T-helper 2 cell treated with Interferon-gamma antibody and Interleukin-4, amounts not matched to agents 5 μg/mL and 100 μg/mL, for 36 hours (primary cell): ENCODE measurements at regions not wholly inside any gene's neighbourhood (a gene's known extent, or its start where the extent isn't known, plus 50 kb on each side); places are given as distances from the start of the nearest gene placed in this dataset.

Source experiments
- DNase-seq: peaks from one replicate; pipeline ENCODE4 v3.0.0; 2021; ENCODE audit warnings: low spot score
- H3K27ac Mint-ChIP-seq: one replicate; pipeline ENCODE4 v1.8.0; 2021; ENCODE audit warnings: mild to moderate bottlenecking, mixed read lengths
- H3K27me3 Mint-ChIP-seq: one replicate; pipeline ENCODE4 v1.8.0; 2021; ENCODE audit warnings: low read depth, mixed read lengths
- H3K36me3 Mint-ChIP-seq: one replicate; pipeline ENCODE4 v1.8.0; 2021; ENCODE audit warnings: low read depth, mixed read lengths
- H3K4me1 Mint-ChIP-seq: one replicate; pipeline ENCODE4 v1.8.0; 2021; ENCODE audit warnings: low read depth, mixed read lengths
- H3K4me3 Mint-ChIP-seq: one replicate; pipeline ENCODE4 v1.8.0; 2022; ENCODE audit warnings: mild to moderate bottlenecking, moderate library complexity, mixed read lengths
- H3K9me3 Mint-ChIP-seq: one replicate; pipeline ENCODE4 v1.8.0; 2021; ENCODE audit warnings: mixed read lengths

DNA sequence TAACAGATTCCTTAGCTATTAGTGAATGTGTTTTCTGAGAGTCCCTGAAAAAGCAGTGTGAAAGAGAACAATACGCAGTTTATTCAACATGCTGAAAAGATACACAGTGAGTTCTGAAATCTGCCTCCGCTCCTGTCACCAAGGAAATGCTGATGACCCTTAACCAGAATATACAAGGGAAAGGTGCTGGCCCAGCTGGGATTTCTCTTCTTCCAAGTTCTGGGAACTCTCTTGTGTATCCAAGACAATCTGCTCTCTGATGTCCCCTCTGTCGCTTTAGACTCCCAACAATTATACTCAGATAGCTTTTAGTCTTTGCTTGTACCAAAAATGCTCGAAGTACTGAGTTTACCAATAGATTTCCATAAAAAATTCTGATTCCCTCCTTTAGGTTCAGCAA, 214.9 kb downstream of the TMEM167A start:
- no peak for DNase-seq
- H3K27ac Mint-ChIP-seq = no peak overlapping the region
- no peaks in the 10 kb centered on the region for H3K4me1 Mint-ChIP-seq
- no peak overlapping the region for H3K4me3 Mint-ChIP-seq
- no peaks in the 10 kb centered on the region for H3K9me3 Mint-ChIP-seq
- no peaks in the 10 kb centered on the region for H3K36me3 Mint-ChIP-seq
- peaks cover 2% of the 10 kb centered on the region for H3K27me3 Mint-ChIP-seq

DNA sequence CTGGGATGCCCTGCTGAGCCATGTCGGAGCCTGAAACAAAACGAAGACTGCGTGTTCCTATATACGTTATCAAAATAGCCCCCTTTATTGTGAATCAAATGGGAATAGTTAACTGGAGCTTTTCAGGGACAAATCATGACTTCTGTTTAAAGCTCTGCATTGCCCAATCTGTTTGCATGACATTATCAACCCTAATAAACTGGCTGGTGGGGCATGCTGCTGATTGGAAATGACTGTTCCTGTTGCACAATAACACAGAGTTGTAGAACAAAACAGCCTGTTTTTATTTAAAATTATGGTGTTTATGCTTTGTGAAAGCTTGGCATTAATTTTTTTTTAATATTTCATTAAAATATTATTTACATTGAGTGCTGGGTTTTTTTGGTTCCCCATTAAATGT, 215.5 kb downstream of the TMEM167A start:
- Mint-ChIP-seq H3K9me3 (no peaks in the 10 kb centered on the region), H3K36me3 (no peaks in the 10 kb centered on the region), H3K4me1 (no peaks in the 10 kb centered on the region)

DNA sequence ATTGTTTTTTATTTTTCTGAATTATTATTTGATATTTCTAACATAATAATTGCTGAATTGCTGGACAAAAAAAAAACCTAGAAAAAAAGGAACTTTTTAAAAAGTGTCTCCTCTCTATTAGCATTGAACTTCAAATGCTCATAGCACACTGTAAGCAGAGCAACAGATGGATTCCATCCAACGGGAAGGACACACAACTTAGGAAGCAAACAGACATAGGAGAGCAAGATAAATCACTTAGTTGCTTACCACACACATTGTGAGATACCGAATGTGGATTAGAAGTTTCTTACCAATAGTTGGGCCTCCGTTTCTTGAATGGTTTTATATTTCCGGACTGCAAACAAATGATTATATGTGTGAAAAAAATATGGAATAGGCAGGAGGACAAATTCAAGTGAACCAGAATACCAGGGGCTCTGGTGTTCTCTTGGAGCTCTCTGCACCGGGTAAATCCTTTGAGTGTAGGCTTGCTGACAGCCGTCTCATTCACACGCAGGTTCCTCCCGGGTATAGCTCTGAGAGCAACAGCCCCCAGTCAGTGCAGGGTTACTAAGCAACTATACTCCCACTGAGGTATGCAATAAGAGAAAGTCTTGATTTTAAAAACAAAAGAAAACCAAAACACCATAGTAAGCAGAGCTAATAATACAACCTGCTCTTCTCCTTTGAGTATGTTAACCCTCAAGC, 217.6 kb downstream of the TMEM167A start:
- no peaks in the 10 kb centered on the region for H3K9me3 Mint-ChIP-seq
- H3K27ac Mint-ChIP-seq = no peak overlapping the region
- no peaks in the 10 kb centered on the region for H3K4me1 Mint-ChIP-seq
- no peak for DNase-seq
- H3K4me3 Mint-ChIP-seq = no peak overlapping the region
- H3K36me3 Mint-ChIP-seq = no peaks in the 10 kb centered on the region
- no peaks in the 10 kb centered on the region for H3K27me3 Mint-ChIP-seq

More for the DNA sequence above, 215.5 kb downstream of the TMEM167A start:
- DNase-seq = no peak
- no peak overlapping the region for H3K27ac Mint-ChIP-seq
- H3K27me3 Mint-ChIP-seq = peaks cover 2% of the 10 kb centered on the region
- no peak overlapping the region for H3K4me3 Mint-ChIP-seq

DNA sequence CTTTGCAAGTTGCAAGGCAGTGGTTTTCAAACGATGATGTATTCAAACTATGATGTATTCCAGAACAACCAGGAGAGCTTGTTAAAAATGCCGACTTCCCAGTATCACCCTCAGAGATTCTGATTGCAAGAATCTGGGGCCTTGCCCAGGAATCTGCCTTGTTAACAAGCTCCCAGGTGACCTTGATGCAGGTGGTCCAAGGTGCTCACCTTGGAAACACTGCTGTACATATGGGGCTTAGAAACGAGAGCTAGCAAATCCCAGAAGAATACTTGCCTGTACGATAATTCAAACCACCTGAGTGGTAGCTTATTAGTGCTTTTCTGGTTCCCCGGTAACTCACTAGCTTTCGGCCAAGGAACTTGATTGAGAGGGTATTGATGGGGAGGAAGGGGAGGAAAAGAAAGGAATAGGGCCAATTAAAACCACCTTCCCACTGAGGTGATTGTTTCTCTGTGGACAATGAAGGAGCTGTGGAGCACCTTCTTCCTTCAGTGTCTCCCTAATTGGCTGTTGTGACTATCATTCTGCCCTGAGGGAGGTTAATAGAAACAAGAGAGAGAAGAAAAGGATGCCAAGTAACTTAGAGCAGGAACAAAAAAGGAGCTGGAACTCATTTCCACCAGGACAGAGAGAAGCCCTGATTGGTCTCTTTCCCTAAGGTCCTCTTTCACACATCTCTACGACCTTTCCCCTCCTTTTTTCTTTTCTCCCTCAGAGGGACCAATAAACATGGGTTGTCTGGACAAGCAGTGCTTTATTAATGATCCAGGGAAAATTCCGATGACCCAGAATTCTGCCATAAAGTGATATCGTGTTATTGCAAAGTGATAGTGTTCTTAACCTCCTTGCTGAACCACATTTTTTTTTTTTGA, 218.8 kb downstream of the TMEM167A start:
- H3K27me3 Mint-ChIP-seq = no peaks in the 10 kb centered on the region
- no peak overlapping the region for H3K4me3 Mint-ChIP-seq
- no peak for DNase-seq
- no peaks in the 10 kb centered on the region for H3K9me3 Mint-ChIP-seq
- H3K27ac Mint-ChIP-seq = no peak overlapping the region
- H3K4me1 Mint-ChIP-seq = no peaks in the 10 kb centered on the region
- H3K36me3 Mint-ChIP-seq = no peaks in the 10 kb centered on the region

DNA sequence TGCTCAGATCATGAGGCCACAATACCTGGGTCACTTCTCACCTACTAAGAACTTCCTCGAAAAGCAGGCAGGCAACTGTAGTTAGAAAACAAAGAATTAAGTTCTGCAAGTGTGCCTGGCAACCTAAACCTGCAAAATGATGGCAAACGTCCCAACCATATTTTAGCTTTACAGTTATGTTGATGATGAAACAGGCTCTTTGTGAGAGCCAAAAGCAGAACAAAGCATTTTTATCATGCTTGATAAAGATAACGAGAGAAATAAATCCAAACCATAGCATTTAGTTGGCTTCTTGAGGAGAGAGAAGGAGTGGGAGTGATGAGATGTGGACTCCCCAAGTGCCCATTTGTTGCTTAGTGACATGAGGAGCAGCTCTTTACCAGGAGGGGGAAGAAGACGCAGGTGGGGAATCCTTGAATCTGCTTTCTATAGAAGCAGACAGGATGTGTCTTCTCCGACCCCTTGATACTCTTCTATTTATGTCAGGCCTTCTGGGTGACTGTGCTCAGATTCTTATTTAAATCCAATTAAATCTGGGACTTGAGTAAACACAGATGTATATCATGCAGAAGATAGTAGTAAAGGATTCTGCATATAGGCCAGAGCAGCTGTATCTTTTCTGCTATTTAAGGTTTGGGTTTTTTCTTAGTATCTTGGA, 221.2 kb downstream of the TMEM167A start:
- no peaks in the 10 kb centered on the region for H3K36me3 Mint-ChIP-seq
- no peak for DNase-seq
- H3K4me3 Mint-ChIP-seq = no peak overlapping the region
- no peaks in the 10 kb centered on the region for H3K4me1 Mint-ChIP-seq
- H3K27me3 Mint-ChIP-seq = no peaks in the 10 kb centered on the region
- H3K27ac Mint-ChIP-seq = no peak overlapping the region
- no peaks in the 10 kb centered on the region for H3K9me3 Mint-ChIP-seq

DNA sequence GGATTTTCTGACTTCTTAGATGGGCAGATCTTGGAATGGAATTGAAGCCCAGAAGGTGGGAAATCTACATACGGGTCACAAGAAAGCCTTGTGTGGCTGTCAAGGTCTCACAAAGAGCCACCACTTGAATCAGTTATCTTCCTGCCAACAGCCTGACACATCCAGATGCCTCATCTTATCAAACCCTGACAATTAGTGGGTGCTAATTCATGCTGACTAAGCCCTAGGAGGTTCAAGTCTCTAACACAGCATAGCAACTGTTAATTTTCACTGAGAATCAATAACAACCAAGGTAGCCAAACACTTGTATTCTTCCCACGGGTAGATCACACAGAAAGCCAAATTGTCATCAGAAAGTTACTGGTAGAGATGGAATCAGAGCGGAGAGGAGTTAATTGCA, 222.2 kb downstream of the TMEM167A start:
- no peak overlapping the region for H3K27ac Mint-ChIP-seq
- no peak overlapping the region for H3K4me3 Mint-ChIP-seq
- no peaks in the 10 kb centered on the region for H3K36me3 Mint-ChIP-seq
- DNase-seq = no peak
- H3K4me1 Mint-ChIP-seq = no peaks in the 10 kb centered on the region
- H3K27me3 Mint-ChIP-seq = no peaks in the 10 kb centered on the region
- no peaks in the 10 kb centered on the region for H3K9me3 Mint-ChIP-seq

DNA sequence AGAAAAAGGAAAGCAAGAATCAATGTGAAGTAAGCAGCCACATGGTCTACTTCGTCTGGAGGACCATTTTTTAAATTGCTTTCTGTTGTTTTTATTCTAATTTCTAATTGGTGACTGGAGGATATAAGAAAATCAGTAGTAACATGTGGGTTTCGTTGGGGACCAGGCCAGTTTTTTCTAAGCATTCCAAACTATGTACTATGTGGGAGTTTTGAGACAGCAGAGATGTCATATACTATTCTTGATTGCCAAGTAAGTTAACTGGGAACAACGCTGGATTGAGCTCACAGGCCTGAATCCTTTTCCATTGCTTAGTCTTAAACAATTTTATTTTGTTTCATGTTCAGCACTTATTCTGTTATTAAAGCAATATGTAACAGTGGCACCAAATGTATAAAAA, 225.7 kb downstream of the TMEM167A start:
- Mint-ChIP-seq H3K9me3 (no peaks in the 10 kb centered on the region), H3K4me1 (no peaks in the 10 kb centered on the region), H3K27ac (no peak overlapping the region), H3K4me3 (no peak overlapping the region), H3K27me3 (no peaks in the 10 kb centered on the region), H3K36me3 (no peaks in the 10 kb centered on the region)
- no peak for DNase-seq

DNA sequence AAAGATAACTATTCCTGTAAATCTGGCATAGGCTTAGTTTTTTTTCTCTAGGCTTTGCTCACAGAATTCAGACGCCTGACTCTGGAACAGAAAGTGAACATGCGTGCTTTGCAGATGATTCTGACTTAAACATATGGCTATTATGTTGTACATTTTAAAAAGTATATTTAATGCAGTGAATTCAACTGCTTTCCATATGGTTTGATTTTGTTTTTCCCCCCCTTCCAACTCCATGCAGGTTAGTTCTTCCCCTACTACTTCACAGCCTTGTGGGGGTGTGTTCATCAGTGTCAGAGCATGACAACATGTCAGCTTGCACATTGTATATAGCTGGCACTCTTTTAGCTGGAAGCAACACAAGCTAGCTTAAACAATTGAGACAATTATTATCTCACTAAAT, 226.8 kb downstream of the TMEM167A start:
- Mint-ChIP-seq H3K4me1 (no peaks in the 10 kb centered on the region), H3K36me3 (no peaks in the 10 kb centered on the region), H3K27ac (no peak overlapping the region), H3K27me3 (no peaks in the 10 kb centered on the region), H3K4me3 (no peak overlapping the region), H3K9me3 (no peaks in the 10 kb centered on the region)
- no peak for DNase-seq

DNA sequence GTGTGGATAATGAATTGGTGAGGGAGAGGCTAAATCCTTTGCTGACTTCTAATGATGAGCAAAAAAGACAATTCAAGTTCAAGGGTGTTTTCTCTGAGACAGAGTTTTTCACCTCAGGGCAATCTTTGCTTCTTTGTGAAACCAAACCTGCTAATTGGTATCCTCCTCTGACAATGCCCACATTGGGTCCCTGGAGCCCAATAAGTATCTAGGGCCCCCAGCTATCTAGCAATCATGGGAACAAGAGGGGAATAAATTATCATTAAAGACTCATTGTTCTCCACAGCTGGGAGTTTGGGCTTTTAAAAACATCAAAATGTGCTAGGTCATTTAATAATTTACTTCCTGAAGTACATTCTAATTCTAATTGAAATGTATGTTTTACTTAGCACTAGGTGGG, 227.3 kb downstream of the TMEM167A start:
- Mint-ChIP-seq H3K27ac (no peak overlapping the region), H3K4me3 (no peak overlapping the region), H3K27me3 (no peaks in the 10 kb centered on the region), H3K4me1 (no peaks in the 10 kb centered on the region), H3K36me3 (no peaks in the 10 kb centered on the region), H3K9me3 (no peaks in the 10 kb centered on the region)
- DNase-seq = no peak

DNA sequence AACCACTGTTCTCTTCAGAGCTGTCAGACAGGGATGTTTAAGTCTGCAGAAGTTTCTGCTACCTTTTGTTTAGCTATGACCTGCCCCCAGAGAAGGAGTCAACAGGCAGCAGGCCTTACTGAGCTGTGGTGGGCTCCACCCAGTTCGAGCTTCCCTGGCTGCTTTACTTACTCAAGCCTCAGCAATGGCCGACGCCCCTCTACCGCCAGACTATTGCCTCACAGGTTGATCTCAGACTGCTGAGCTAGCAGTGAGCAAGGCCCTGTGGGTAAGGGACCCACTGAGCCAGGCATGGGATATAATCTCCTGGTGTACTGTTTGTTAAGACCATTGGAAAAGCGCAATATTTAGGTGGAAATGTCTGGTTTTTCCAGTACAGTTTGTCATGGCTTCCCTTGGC, 229.6 kb downstream of the TMEM167A start:
- Mint-ChIP-seq H3K27ac (no peak overlapping the region), H3K9me3 (peaks cover 3% of the 10 kb centered on the region), H3K4me3 (no peak overlapping the region), H3K36me3 (no peaks in the 10 kb centered on the region), H3K27me3 (no peaks in the 10 kb centered on the region), H3K4me1 (no peaks in the 10 kb centered on the region)
- no peak for DNase-seq

DNA sequence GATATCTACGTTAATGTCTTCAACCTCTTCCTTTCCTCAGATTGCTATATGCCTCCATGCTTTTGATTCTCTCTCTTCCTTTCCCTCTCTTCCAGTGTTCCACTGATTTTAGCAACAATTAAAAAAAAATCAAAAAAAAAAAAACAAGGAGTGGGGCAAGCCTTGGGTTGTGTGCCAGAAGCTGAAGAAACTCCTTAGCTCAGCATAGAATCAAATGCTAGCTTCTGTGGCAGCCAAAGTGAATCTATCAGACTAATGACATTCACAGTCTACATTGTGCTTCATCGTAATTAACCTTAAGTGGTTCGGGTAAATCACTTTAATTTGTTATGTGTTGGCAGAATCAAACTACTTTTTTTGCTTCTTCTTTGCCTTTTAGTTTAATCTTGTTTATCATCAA, 237.3 kb downstream of the TMEM167A start:
- no peaks in the 10 kb centered on the region for H3K4me1 Mint-ChIP-seq
- no peaks in the 10 kb centered on the region for H3K36me3 Mint-ChIP-seq
- no peaks in the 10 kb centered on the region for H3K27me3 Mint-ChIP-seq
- peaks cover 8% of the 10 kb centered on the region for H3K9me3 Mint-ChIP-seq
- H3K27ac Mint-ChIP-seq = no peak overlapping the region
- H3K4me3 Mint-ChIP-seq = no peak overlapping the region
- DNase-seq = no peak

DNA sequence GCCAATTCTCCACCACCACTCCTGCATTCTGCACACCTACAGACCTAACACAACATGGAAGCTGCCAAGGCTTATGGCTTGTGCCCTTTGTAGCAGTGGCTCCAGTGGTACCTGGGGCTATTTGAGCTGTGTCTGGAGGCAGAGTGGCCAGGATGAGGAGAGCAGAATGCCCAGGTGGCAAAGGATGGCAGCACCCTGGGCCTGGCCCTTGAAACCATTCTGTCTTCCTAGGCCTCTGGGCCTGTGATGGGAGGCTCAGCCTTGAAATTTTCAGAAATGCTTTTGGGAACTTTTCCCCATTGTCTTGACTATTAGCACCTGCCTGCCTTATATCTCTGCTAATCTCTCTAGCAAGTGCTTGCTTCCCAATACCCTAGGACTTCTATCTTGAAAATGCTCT, 241.7 kb downstream of the TMEM167A start:
- no peaks in the 10 kb centered on the region for H3K27me3 Mint-ChIP-seq
- no peak overlapping the region for H3K27ac Mint-ChIP-seq

DNA sequence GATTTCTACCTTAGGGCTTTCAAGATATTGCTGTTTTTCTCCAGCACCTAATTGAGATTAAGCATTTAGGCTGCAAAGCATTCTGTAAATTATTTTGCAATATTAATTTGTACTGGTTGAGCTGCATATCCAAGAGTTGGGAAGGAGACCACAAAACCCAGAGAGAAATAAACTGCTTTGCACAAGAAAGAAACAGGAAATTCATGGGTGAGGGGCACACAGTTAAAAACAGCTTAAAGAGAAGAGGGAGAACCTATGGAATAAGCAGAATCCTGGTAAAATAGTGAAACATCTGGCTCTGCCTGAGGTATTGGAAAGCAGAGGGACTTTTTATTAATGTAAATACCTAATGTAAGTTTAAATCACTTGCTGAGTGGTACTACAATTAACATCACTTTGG, 243.0 kb downstream of the TMEM167A start:
- peaks cover 10% of the 10 kb centered on the region for H3K9me3 Mint-ChIP-seq
- no peaks in the 10 kb centered on the region for H3K36me3 Mint-ChIP-seq
- H3K4me1 Mint-ChIP-seq = no peaks in the 10 kb centered on the region
- no peak overlapping the region for H3K4me3 Mint-ChIP-seq
- DNase-seq = no peak
- H3K27me3 Mint-ChIP-seq = no peaks in the 10 kb centered on the region
- no peak overlapping the region for H3K27ac Mint-ChIP-seq

More for the DNA sequence above, 241.7 kb downstream of the TMEM167A start:
- Mint-ChIP-seq H3K4me1 (no peaks in the 10 kb centered on the region), H3K4me3 (no peak overlapping the region), H3K36me3 (no peaks in the 10 kb centered on the region), H3K9me3 (peaks cover 10% of the 10 kb centered on the region)
- no peak for DNase-seq

DNA sequence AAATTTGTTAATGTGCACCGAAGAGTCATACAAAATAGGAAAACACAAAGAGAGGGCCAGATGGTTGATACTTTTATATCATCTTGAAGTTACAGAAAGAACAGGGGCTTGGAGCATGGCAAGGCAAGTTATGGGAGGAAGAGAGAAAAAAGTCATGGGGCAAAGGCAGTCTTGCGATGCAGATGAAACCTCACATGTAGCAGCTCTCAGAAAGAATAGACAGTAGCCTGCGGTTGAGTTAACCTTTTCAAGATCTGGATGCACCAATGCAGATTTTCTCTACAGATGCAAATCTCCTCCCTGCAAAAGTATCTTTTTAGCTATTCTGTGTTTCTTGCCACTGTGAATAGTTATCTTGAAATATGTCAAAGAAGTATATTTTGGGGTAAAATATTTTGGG, 243.9 kb downstream of the TMEM167A start:
- no peak overlapping the region for H3K27ac Mint-ChIP-seq
- no peaks in the 10 kb centered on the region for H3K4me1 Mint-ChIP-seq
- H3K4me3 Mint-ChIP-seq = no peak overlapping the region
- no peaks in the 10 kb centered on the region for H3K36me3 Mint-ChIP-seq
- H3K27me3 Mint-ChIP-seq = no peaks in the 10 kb centered on the region
- DNase-seq = no peak
- peaks cover 10% of the 10 kb centered on the region for H3K9me3 Mint-ChIP-seq
